ENCODE measurements at regions not wholly inside any gene's neighbourhood (a gene's known extent, or its start where the extent isn't known, plus 50 kb on each side); places are given as distances from the start of the nearest gene placed in this dataset.

- TF ChIP-seq CHD7 (IDR thresholded peaks at IDR 0.05; ENCODE audit: insufficient replicate concordance, low read length) = no peak
- no peak for TF ChIP-seq EGR1 (IDR thresholded peaks at IDR 0.05; ENCODE audit: borderline replicate concordance, low read depth, low read length)
- no peak for TF ChIP-seq CHD1 (IDR thresholded peaks at IDR 0.05; ENCODE audit: low read depth, low read length)
- TF ChIP-seq BACH1 (IDR thresholded peaks at IDR 0.05; ENCODE audit: low read length) = no peak
- TF ChIP-seq, protein P1, sequence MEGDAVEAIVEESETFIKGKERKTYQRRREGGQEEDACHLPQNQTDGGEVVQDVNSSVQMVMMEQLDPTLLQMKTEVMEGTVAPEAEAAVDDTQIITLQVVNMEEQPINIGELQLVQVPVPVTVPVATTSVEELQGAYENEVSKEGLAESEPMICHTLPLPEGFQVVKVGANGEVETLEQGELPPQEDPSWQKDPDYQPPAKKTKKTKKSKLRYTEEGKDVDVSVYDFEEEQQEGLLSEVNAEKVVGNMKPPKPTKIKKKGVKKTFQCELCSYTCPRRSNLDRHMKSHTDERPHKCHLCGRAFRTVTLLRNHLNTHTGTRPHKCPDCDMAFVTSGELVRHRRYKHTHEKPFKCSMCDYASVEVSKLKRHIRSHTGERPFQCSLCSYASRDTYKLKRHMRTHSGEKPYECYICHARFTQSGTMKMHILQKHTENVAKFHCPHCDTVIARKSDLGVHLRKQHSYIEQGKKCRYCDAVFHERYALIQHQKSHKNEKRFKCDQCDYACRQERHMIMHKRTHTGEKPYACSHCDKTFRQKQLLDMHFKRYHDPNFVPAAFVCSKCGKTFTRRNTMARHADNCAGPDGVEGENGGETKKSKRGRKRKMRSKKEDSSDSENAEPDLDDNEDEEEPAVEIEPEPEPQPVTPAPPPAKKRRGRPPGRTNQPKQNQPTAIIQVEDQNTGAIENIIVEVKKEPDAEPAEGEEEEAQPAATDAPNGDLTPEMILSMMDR (IDR thresholded peaks at IDR 0.05; ENCODE audit: control extremely low read depth in 1 of 3, insufficient read depth in 1 of 3, low read depth in 1 of 3, low read length in 3 of 3) = peak in 2 of 3 experiments; percentile 29 to 59; a peak in 2 of 4 replicates
Measured at GRCh38 chr4:52234561-52235440, 183.7 kb downstream of the SPATA18 start (continued).

Data from H1 (cell line).